Activated naive CD8-positive, alpha-beta T cell treated with anti-CD3 and anti-CD28 coated beads for 36 hours (primary cell): ENCODE measurements at regions not wholly inside any gene's neighbourhood (a gene's known extent, or its start where the extent isn't known, plus 50 kb on each side); places are given as distances from the start of the nearest gene placed in this dataset.

Experiments used
- DNase-seq: peaks from one replicate; pipeline ENCODE4 v3.0.0; 2021
- H3K27ac Mint-ChIP-seq: one replicate; pipeline ENCODE4 v1.8.0; 2022; ENCODE audit warnings: mild to moderate bottlenecking, moderate library complexity, mixed read lengths
- H3K27me3 Mint-ChIP-seq: one replicate; pipeline ENCODE4 v1.8.0; 2022; ENCODE audit warnings: mild to moderate bottlenecking, mixed read lengths
- H3K36me3 Mint-ChIP-seq: one replicate; pipeline ENCODE4 v1.8.0; 2021; ENCODE audit warnings: mild to moderate bottlenecking, mixed read lengths
- H3K4me1 Mint-ChIP-seq: one replicate; pipeline ENCODE4 v1.8.0; 2021; ENCODE audit warnings: mixed read lengths
- H3K4me3 Mint-ChIP-seq: one replicate; pipeline ENCODE4 v1.8.0; 2022; ENCODE audit warnings: mild to moderate bottlenecking, moderate library complexity, mixed read lengths
- H3K9me3 Mint-ChIP-seq: one replicate; pipeline ENCODE4 v1.8.0; 2022; ENCODE audit warnings: mixed read lengths

DNA sequence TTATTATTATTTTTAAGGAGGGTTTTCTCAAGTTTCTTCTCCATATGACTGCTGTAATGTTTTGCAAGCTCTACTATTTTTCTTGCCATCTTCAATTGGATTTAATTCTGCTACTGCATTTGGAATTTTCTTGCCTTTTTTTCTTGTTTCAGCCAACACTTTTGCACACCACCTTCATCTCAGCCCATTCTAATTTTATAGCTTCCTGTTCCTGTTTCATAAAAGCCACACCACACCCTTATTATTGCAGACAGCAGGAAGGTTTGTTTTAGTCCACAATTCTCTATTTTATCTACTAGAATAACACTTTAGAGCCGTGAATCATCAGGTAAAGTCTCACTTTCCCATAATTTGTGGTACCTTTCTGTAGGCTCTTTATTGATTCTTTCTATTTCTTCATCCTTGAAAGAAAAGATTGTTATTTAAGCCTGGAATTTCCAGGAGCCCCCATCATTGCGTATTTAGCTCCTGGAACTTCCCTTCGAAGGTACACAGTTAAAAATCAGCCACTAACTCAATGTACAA is 209.3 kb upstream of the TBX20 start:
- H3K27ac Mint-ChIP-seq, result no peak overlapping the region
- no peak overlapping the region for H3K4me3 Mint-ChIP-seq
- H3K27me3 Mint-ChIP-seq, result peaks cover 26% of the 10 kb centered on the region
- peaks cover 14% of the 10 kb centered on the region for H3K9me3 Mint-ChIP-seq
- DNase-seq, result no peak
- no peaks in the 10 kb centered on the region for H3K4me1 Mint-ChIP-seq
- no peaks in the 10 kb centered on the region for H3K36me3 Mint-ChIP-seq

DNA sequence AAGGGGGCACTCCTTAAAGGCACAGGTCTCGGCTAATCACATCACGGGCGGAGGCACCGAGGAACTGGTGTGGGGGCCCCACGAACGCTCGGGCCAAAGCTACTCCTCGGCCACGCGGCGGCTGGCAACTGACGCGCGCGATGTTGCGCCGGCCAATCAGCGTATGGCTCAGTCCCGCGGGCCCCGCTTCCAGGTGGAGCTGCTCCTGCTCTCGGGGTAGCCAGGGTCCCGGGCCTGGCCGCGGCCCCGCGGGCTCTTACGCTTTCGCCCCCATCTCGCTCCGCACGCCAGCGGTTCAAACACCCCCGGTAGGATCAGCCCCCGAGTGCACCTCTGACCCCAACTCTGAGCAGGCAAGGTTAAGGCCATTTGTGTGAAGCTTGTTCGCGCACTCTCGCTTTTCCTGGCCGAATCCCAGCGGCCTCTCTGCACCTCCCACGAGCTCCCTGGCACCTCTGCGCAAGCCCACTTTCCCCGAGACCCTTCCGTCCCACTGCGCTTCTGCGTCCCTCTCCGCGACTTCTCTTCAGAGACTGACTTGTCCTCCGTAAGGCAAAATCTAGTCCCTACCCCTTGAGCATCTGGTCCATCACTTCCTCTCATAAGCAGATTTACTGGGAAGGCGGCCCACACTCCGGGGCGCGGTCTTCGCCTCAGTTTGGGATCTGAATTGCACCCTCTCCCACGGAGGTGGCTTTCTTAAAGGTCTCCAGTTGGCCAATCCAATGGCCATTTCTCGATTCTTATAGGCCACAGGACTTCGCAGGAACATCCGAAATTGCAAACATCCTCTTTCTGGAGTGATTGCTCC is 200.9 kb upstream of the TBX20 start:
- H3K27me3 Mint-ChIP-seq, result peaks cover 33% of the 10 kb centered on the region
- H3K4me3 Mint-ChIP-seq, result no peak overlapping the region
- DNase-seq, result no peak
- no peaks in the 10 kb centered on the region for H3K36me3 Mint-ChIP-seq
- no peak overlapping the region for H3K27ac Mint-ChIP-seq
- peaks cover 2% of the 10 kb centered on the region for H3K4me1 Mint-ChIP-seq
- H3K9me3 Mint-ChIP-seq, result peaks cover 12% of the 10 kb centered on the region

DNA sequence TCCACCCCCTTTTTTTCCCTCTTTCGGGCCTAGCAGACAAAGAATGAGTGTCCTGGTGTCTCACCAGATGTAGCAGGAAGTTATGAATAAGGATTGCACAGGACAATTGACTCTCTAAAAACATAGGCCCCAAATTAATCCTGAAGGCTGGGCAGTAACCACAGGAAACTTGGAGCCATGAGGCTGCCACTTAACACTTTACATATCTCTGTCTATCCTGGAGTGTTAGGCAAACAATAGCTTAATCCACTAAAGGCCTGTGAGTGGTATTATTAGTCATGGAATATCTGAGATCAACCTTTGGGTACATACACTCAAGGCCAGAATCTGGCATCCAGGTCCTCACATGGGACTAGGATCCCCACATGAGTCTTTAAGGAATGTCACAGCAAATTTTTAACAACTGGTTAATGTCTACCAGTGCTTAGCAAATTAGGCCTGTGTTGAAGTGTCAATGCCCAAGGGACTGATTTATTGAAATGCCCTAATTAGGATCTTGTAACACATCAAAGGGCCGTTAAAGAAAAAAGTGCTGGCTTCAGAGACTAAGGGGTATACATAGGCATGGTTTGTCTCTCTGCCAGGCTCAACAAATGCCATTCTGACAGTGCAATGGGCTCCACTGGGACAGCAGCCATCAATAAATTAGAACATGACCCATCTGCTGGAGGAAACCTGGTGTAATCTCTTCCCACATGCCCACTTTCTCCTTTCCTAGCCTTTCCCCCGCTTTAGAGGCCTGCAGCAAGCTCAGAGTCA is 196.7 kb upstream of the TBX20 start:
- Mint-ChIP-seq H3K4me1 (peaks cover 2% of the 10 kb centered on the region), H3K27me3 (peaks cover 38% of the 10 kb centered on the region), H3K9me3 (no peaks in the 10 kb centered on the region), H3K27ac (no peak overlapping the region), H3K36me3 (no peaks in the 10 kb centered on the region), H3K4me3 (no peak overlapping the region)
- DNase-seq, result no peak

DNA sequence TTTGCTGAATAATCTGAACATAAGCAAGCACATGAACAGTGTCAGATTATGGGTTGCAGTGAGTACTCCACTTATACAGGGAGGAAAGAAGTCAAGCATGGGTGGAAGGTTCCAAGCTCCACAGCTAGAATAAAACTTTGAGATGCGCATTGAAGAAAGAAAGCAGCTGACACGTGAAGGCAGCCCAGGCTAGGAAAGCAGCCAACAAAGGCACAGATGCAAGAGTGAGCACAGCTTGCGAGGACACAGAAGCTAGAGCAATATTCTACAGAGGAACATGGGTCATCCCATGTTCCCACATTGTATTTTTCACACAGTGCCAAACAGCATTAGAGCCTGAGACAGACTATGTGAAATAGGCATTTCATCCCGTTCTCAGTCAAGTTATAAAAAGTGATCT is 194.6 kb upstream of the TBX20 start:
- Mint-ChIP-seq H3K27me3 (peaks cover 30% of the 10 kb centered on the region), H3K4me3 (no peak overlapping the region)

DNA sequence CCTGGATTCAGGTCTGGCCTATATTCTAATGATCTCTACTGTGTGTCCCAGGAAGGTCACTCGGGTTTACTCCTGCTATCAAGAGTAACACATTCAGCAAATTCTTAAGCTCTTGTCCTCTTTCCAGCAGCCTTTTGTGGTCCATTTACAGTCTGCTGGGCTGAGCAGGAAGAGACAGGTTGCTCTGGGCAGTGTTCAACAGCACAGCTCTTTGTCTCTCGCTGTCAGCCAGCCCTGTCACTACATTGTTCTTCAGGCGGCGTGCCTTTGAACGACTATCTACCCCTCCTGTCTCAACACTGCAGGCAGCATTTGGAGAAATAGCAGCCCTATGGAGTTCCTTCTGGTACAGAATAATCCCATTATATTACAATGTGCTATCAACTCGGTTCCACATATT is 192.2 kb upstream of the TBX20 start:
- H3K36me3 Mint-ChIP-seq, result no peaks in the 10 kb centered on the region
- no peaks in the 10 kb centered on the region for H3K4me1 Mint-ChIP-seq
- no peak overlapping the region for H3K27ac Mint-ChIP-seq
- peaks cover 31% of the 10 kb centered on the region for H3K27me3 Mint-ChIP-seq
- DNase-seq, result no peak
- no peaks in the 10 kb centered on the region for H3K9me3 Mint-ChIP-seq
- H3K4me3 Mint-ChIP-seq, result no peak overlapping the region

More for the DNA sequence above, 194.6 kb upstream of the TBX20 start:
- no peaks in the 10 kb centered on the region for H3K9me3 Mint-ChIP-seq
- H3K36me3 Mint-ChIP-seq, result no peaks in the 10 kb centered on the region
- no peak overlapping the region for H3K27ac Mint-ChIP-seq
- DNase-seq, result no peak
- no peaks in the 10 kb centered on the region for H3K4me1 Mint-ChIP-seq

DNA sequence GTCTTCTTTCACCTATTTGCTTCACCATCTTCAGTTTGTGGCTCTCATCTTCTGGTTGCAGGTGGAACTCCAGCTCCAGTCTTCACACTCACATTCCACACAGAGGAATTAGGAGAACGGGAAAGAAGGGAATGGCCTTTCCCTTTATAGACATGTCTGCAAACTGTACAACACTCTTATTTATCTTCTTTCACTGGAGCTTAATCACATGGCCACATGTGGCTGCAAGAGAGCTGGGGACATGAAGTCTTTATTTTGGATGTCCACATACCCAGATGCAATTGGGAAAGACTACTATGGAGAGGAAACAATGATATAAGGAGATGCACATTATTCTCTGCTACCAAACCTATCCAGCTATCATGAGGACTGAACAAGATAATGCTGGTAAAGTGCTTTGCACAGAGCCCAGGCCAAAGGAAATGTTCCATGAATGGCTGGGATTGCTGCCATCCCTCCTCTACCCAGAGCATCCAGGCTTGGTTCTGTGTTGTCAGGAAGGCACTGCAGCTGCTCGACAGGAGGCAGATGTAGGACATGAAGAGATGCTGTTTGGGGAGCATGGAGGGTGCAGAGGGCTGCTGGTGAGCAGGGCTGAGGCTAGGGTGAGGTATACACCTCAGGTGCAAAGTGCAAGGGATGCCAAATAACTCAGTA is 183.8 kb upstream of the TBX20 start:
- H3K36me3 Mint-ChIP-seq, result no peaks in the 10 kb centered on the region
- no peaks in the 10 kb centered on the region for H3K9me3 Mint-ChIP-seq
- no peak for DNase-seq
- H3K27ac Mint-ChIP-seq, result no peak overlapping the region
- peaks cover 7% of the 10 kb centered on the region for H3K27me3 Mint-ChIP-seq
- no peak overlapping the region for H3K4me3 Mint-ChIP-seq
- H3K4me1 Mint-ChIP-seq, result no peaks in the 10 kb centered on the region

DNA sequence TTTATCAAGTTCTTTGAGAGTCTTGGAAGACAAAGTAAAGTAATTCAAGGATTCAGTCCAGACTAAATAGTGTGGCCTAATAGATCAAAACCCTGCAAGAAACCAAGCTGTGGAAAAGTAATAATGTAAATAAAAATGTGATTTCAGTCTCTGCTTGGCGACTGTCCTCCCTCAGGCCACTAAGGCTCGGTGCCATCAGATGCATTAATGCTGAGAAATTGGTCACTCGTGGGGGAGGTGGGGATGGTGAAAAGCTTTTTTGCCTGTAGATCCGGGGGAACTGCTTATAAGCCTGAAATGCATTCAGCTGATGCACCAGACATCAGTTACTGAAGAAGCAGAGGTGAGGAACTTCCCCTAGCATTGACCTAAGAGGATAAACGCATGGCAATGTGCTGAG is 182.6 kb upstream of the TBX20 start:
- Mint-ChIP-seq H3K4me1 (no peaks in the 10 kb centered on the region), H3K27me3 (peaks cover 5% of the 10 kb centered on the region), H3K4me3 (no peak overlapping the region), H3K36me3 (peaks cover 2% of the 10 kb centered on the region), H3K9me3 (no peaks in the 10 kb centered on the region), H3K27ac (no peak overlapping the region)
- no peak for DNase-seq

DNA sequence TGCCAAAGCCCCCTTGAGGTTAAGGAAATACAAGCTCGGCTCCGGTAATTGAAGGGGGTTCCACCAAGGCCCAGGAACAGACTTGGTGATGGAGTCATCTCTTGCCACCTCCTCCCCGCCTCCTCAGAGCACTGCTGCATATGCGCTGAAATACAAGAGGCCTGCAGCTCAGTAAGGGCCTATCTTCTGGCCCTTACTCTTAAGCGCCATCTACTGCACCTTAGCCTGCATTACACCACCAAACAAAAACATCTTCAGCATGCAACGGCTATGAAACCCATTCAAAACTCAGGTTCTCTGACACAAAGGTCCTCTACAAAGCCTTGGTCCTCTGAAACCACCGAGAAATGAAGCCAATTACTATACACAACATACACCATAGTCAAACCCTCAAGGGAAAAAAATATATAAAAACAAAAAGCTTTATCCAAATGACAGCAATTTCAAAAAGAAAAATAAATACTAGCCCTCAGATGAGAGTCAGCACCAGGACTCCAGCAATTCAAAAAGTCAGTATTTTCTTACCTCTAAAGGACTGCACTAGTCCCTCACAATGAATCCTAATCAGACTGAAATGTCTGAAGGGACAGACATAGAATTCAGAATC is 176.8 kb upstream of the TBX20 start:
- H3K27me3 Mint-ChIP-seq, result peaks cover 5% of the 10 kb centered on the region

DNA sequence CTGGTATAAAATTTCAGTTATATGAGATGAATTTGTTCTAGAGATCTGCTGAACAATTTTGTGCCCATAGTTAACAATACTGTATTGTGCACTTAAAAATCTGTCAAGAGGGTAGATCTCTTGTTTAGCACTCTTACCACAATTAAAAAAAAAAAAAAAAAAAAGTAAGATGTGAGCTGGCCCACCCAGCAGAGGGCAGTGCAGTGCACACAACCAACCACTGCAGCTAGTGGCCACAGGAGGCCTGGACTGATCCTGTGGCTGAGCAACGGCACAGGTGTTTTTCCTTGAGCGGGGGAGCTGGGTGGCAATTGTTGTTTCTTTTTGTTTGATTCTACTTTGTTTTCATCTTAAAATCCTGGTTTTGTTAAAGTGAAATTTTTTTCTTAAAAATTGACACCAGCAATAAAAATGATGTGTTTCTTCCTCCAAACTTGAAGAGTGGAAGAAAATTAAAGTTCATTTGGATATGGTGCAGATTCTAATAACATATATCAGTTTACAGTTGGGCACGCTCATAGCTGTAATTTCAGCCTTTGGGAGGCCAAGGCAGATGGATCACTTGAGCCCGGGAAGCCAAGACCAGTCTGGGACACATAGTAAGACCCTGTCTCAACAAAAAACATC is 171.1 kb upstream of the TBX20 start:
- H3K9me3 Mint-ChIP-seq, result peaks cover 2% of the 10 kb centered on the region

More for the DNA sequence above, 176.8 kb upstream of the TBX20 start:
- no peak overlapping the region for H3K4me3 Mint-ChIP-seq
- H3K36me3 Mint-ChIP-seq, result peaks cover 3% of the 10 kb centered on the region
- no peak for DNase-seq
- no peaks in the 10 kb centered on the region for H3K4me1 Mint-ChIP-seq
- no peak overlapping the region for H3K27ac Mint-ChIP-seq
- H3K9me3 Mint-ChIP-seq, result peaks cover 2% of the 10 kb centered on the region

DNA sequence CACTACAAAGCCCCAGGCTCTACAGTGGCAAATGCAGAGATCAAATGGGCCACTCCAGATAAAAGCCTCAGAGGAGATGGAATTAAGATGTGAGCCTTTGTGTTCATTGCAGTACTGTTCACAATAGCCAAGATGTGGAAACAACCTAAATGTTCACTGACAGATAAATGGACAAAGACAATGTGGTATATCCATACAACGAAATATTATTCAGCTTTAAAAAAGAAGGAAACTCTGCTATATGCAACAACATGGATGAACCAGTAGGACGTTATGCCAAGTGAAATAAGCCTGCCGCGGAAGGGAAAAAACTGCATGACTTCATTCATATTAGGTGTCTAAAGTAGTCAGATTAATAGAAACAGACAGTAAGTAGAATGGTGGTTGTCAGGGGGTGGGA is 170.5 kb upstream of the TBX20 start:
- H3K36me3 Mint-ChIP-seq, result peaks cover 1% of the 10 kb centered on the region
- DNase-seq, result no peak

More for the DNA sequence above, 171.1 kb upstream of the TBX20 start:
- Mint-ChIP-seq H3K4me3 (no peak overlapping the region), H3K4me1 (peaks cover 5% of the 10 kb centered on the region), H3K36me3 (peaks cover 1% of the 10 kb centered on the region), H3K27me3 (no peaks in the 10 kb centered on the region), H3K27ac (no peak overlapping the region)
- DNase-seq, result peak; percentile 42

DNA sequence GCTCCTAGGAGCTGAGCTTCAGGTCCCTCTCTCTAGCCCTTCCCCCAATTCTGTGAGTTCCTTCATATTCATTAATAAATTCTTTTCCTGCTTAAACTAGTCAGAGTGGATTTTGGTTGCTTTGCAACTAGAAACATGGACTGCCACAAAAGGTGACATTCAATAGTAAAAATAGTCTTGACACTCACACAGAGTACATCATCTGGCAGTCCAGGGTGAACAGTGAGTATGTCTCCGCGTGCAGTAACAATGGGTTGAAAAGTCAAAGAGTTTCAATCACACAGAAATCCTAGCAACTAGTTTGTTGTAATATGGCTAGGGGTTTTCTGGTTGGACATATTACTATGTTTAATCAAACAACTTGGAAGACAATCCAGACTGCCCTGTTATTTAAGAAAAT is 168.8 kb upstream of the TBX20 start:
- Mint-ChIP-seq H3K9me3 (peaks cover 2% of the 10 kb centered on the region), H3K4me3 (no peak overlapping the region), H3K36me3 (peaks cover 1% of the 10 kb centered on the region), H3K27ac (no peak overlapping the region), H3K4me1 (peaks cover 5% of the 10 kb centered on the region), H3K27me3 (no peaks in the 10 kb centered on the region)
- no peak for DNase-seq

More for the DNA sequence above, 170.5 kb upstream of the TBX20 start:
- Mint-ChIP-seq H3K9me3 (peaks cover 2% of the 10 kb centered on the region), H3K27me3 (no peaks in the 10 kb centered on the region), H3K27ac (no peak overlapping the region), H3K4me3 (no peak overlapping the region), H3K4me1 (peaks cover 5% of the 10 kb centered on the region)

DNA sequence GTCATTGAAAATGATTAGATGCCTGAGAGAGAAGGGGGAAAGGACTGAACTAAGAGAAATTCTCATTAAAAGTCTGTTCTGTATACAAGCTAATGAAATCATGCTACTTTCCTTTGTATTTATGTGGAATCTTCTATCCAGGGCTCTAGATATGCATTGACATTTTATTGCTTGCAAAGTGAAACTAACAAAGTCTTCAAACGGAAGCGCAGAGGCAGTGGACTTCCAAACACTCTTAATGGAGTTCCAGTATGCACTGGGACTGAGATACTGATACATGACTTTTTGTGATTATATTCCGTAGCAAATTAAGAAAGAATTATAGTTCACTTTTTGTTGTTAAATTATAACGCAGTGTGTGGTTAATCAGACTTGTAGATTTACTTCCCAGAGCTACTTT is 166.8 kb upstream of the TBX20 start:
- Mint-ChIP-seq H3K9me3 (no peaks in the 10 kb centered on the region), H3K27me3 (no peaks in the 10 kb centered on the region), H3K4me1 (peaks cover 5% of the 10 kb centered on the region), H3K4me3 (no peak overlapping the region), H3K36me3 (no peaks in the 10 kb centered on the region), H3K27ac (no peak overlapping the region)
- DNase-seq, result no peak

DNA sequence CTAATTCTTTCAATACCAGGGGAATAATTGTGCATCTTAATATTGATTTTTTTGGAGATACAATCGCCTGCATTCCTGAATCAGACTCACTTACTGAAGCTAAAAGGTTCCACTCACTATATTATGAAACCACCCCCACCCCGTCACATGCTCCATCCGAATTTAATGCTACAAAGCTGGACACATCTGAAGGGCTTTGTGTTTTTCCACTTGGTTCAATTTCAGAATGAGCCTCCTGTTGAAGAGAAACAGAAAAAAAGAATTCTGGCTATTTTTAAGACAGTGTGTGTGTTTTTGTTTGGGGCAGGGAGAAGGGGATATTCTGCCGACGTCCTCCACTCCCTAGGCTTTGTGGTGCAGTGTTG is 165.5 kb upstream of the TBX20 start:
- H3K9me3 Mint-ChIP-seq, result no peaks in the 10 kb centered on the region
- H3K27ac Mint-ChIP-seq, result no peak overlapping the region
- H3K4me1 Mint-ChIP-seq, result peaks cover 5% of the 10 kb centered on the region
- H3K4me3 Mint-ChIP-seq, result no peak overlapping the region
- no peak for DNase-seq
- no peaks in the 10 kb centered on the region for H3K27me3 Mint-ChIP-seq
- no peaks in the 10 kb centered on the region for H3K36me3 Mint-ChIP-seq

DNA sequence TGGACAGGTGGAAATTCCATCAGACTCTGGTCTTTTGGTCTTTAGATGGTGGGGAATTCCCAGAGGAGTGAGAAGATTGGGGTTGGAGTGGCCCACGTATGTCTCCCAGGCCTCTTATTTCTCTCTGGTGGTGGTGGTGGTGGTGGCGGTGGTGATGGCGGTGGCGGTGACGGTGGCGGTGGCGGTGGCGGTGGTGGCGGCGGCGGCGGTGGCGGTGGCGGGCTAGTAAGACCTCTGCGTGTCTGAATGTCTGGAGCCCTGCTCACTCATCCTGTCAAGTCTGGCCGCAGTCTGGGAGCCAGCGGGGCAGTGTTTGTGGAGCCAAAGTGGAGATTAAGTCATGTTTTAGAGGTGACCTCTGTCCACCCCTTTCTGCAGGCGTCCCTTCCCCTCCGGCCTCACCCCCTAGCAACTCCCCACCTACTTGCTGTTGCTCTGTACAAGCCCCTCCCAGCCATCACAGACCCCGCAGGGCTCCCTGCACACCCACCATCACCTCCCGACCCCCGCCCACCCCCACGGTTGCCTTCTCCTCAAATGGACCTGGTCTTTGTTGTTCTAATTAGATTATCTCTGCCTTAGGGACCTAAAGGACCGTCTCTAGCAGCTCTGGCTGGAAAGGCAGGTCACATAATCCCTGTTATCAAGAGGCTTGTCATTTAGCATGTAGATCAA is 165.0 kb upstream of the TBX20 start:
- H3K27ac Mint-ChIP-seq, result no peak overlapping the region
- peaks cover 5% of the 10 kb centered on the region for H3K4me1 Mint-ChIP-seq
- H3K4me3 Mint-ChIP-seq, result no peak overlapping the region
- no peaks in the 10 kb centered on the region for H3K36me3 Mint-ChIP-seq
- no peaks in the 10 kb centered on the region for H3K9me3 Mint-ChIP-seq
- H3K27me3 Mint-ChIP-seq, result no peaks in the 10 kb centered on the region
- DNase-seq, result no peak
